HT1080 (cell line): ENCODE measurements at regions not wholly inside any gene's neighbourhood (a gene's known extent, or its start where the extent isn't known, plus 50 kb on each side); places are given as distances from the start of the nearest gene placed in this dataset.

ENCODE experiments used
- DNase-seq: peaks from one replicate; pipeline ENCODE4 v3.0.0-alpha.2; 2015; ENCODE audit warnings: low read depth

DNA sequence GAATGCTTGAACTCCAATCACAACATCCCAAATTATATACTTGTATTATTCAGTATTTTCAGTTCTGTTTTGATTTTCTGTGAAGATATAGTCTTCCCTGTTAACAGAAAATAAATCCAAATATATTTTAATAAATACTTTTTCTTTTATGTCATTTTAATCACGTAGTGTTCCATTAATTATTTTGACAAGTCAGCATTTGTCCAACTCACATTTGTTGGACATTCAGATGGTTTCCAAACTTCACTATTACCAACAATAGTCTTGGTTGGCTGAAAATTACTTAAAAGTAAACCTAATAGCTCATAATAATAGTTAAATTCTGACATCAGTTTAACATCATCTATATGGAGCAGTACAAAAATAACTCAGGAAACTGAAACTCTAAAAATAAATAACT, 60.7 kb upstream of the SPANXD start:
- DNase-seq, result no peak

- peak; percentile 53 for DNase-seq
Observed at GRCh38 chrX:141760761-141761160, 62.2 kb upstream of the SPANXD start.

DNA sequence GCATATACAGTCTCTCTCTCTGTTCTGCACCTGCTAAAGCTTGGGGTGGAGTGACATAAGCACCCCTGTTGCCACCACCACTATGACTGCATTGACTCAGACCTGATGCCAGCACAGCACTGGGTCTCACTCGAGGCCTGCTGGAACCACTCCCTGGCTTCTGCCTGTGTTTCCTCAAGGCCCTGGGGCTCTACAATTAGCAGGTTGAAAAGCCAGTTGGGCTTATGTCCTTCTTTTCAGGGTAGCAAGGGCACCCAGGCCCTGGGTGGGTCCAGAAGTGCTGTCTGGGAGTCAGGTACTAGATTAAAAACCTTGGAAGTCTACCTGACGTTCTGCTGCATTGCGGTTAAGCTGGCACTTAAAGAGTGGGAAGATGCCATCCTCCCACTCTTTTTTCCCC, 50.5 kb upstream of the MAGEC3 start:
- DNase-seq, result no peak
